HL-60 (cell line): ENCODE measurements at regions not wholly inside any gene's neighbourhood (a gene's known extent, or its start where the extent isn't known, plus 50 kb on each side); places are given as distances from the start of the nearest gene placed in this dataset.
"Not testable (repeated sequence)": the region's sequence is repeated elsewhere in the genome, so short reads cannot be mapped to it uniquely, and the experiment has no call there.

Experiments used
- CTCF ChIP-seq: IDR thresholded peaks from one replicate; pipeline ENCODE4 v1.5.1; 2011; ENCODE audit warnings: low read length, control low read depth, inconsistent platforms; ENCODE audit not compliant: insufficient read depth
- POLR2AphosphoS5 ChIP-seq: IDR thresholded peaks from 2 replicates; pipeline ENCODE4 v1.6.1; 2012; ENCODE audit warnings: low read depth
- REST ChIP-seq: IDR thresholded peaks from 2 replicates; pipeline ENCODE4 v1.6.1; 2012; ENCODE audit warnings: low read depth; ENCODE audit not compliant: insufficient replicate concordance

- TF ChIP-seq CTCF, REST, POLR2AphosphoS5: not testable (repeated sequence)
These were observed 99.3 kb upstream of the RNU6-1 start for GRCh38 chr15:67939179-67939578.
